GM12878 (cell line): ENCODE measurements at regions not wholly inside any gene's neighbourhood (a gene's known extent, or its start where the extent isn't known, plus 50 kb on each side); places are given as distances from the start of the nearest gene placed in this dataset.

Experiments used
- EP300 ChIP-seq, 2 experiments: fragments of 150-350 bp in 1 of 2; IDR thresholded peaks; 2 replicates each; pipeline ENCODE4 v1.6.1; 2011 to 2012; ENCODE audit warnings: low read depth in 2 of 2, low read length in 2 of 2, borderline replicate concordance in 1 of 2, improper control_type of control experiment in 1 of 2, inconsistent platforms in 1 of 2; ENCODE audit not compliant: control insufficient read depth in 1 of 2
- RBBP5 ChIP-seq: fragments of 200-600 bp; sonication (generic); conservative IDR thresholded peaks from 2 replicates; pipeline ENCODE4 v1.6.1; 2016
- SP1 ChIP-seq: IDR thresholded peaks from one replicate; pipeline ENCODE4 v1.6.1; 2011; ENCODE audit warnings: low read depth, low read length
- USF1 ChIP-seq: IDR thresholded peaks from 2 replicates; pipeline ENCODE4 v1.6.1; 2011; ENCODE audit warnings: borderline replicate concordance, low read depth, mild to moderate bottlenecking, moderate library complexity, mixed read lengths, low read length; ENCODE audit not compliant: insufficient read depth; ENCODE audit errors: extremely low read length
- YY1 ChIP-seq: IDR thresholded peaks from 2 replicates; pipeline ENCODE4 v1.6.1; 2011; ENCODE audit warnings: low read depth, mild to moderate bottlenecking, low read length
- TF ChIP-seq, protein P1 (sequence below), 3 experiments: IDR thresholded peaks in 2 of 3; conservative IDR thresholded peaks in 1 of 3; 2 replicates each; pipeline ENCODE4 v1.5.1; 2011; ENCODE audit warnings: low read depth in 3 of 3, low read length in 3 of 3, mild to moderate bottlenecking in 3 of 3, control low read depth in 2 of 3, moderate library complexity in 2 of 3, inconsistent platforms in 1 of 3, mixed read lengths in 1 of 3; ENCODE audit not compliant: control insufficient read depth in 2 of 3, insufficient read depth in 1 of 3; ENCODE audit errors: extremely low read depth in 1 of 3
- TF ChIP-seq, protein P2 (sequence below): IDR thresholded peaks from 2 replicates; pipeline ENCODE4 v1.6.1; 2012; ENCODE audit warnings: mild to moderate bottlenecking, low read depth, low read length

GRCh38 chr13:86185107-86185506 is 385.9 kb upstream of the SLITRK6 start:
- TF ChIP-seq YY1 (no peak), EP300 (IDR thresholded peaks at IDR 0.05; ENCODE audit: borderline replicate concordance in 1 of 2, control insufficient read depth in 1 of 2, low read depth in 2 of 2, low read length in 2 of 2) (no peak), USF1 (no peak), SP1 (no peak), RBBP5 (no peak)
- TF ChIP-seq, protein P1, sequence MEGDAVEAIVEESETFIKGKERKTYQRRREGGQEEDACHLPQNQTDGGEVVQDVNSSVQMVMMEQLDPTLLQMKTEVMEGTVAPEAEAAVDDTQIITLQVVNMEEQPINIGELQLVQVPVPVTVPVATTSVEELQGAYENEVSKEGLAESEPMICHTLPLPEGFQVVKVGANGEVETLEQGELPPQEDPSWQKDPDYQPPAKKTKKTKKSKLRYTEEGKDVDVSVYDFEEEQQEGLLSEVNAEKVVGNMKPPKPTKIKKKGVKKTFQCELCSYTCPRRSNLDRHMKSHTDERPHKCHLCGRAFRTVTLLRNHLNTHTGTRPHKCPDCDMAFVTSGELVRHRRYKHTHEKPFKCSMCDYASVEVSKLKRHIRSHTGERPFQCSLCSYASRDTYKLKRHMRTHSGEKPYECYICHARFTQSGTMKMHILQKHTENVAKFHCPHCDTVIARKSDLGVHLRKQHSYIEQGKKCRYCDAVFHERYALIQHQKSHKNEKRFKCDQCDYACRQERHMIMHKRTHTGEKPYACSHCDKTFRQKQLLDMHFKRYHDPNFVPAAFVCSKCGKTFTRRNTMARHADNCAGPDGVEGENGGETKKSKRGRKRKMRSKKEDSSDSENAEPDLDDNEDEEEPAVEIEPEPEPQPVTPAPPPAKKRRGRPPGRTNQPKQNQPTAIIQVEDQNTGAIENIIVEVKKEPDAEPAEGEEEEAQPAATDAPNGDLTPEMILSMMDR (IDR thresholded peaks at IDR 0.05 in 2 of 3, conservative IDR thresholded peaks at IDR 0.05 in 1 of 3; ENCODE audit: control insufficient read depth in 2 of 3, extremely low read depth in 1 of 3, insufficient read depth in 1 of 3, low read depth in 3 of 3, low read length in 3 of 3) = no peak
- TF ChIP-seq, protein P2, sequence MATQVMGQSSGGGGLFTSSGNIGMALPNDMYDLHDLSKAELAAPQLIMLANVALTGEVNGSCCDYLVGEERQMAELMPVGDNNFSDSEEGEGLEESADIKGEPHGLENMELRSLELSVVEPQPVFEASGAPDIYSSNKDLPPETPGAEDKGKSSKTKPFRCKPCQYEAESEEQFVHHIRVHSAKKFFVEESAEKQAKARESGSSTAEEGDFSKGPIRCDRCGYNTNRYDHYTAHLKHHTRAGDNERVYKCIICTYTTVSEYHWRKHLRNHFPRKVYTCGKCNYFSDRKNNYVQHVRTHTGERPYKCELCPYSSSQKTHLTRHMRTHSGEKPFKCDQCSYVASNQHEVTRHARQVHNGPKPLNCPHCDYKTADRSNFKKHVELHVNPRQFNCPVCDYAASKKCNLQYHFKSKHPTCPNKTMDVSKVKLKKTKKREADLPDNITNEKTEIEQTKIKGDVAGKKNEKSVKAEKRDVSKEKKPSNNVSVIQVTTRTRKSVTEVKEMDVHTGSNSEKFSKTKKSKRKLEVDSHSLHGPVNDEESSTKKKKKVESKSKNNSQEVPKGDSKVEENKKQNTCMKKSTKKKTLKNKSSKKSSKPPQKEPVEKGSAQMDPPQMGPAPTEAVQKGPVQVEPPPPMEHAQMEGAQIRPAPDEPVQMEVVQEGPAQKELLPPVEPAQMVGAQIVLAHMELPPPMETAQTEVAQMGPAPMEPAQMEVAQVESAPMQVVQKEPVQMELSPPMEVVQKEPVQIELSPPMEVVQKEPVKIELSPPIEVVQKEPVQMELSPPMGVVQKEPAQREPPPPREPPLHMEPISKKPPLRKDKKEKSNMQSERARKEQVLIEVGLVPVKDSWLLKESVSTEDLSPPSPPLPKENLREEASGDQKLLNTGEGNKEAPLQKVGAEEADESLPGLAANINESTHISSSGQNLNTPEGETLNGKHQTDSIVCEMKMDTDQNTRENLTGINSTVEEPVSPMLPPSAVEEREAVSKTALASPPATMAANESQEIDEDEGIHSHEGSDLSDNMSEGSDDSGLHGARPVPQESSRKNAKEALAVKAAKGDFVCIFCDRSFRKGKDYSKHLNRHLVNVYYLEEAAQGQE = no peak
